H54 (cell line): ENCODE measurements at regions not wholly inside any gene's neighbourhood (a gene's known extent, or its start where the extent isn't known, plus 50 kb on each side); places are given as distances from the start of the nearest gene placed in this dataset.

Experiments
- DNase-seq: peaks from one replicate; pipeline ENCODE4 v3.0.0; 2011; ENCODE audit warnings: low spot score, mixed read lengths; ENCODE audit not compliant: insufficient read length
- FAIRE-seq: peaks from 3 replicates; lab custom pipeline; 2011; peaks lifted over from hg19 to GRCh38; lab: Jason Lieb, UNC
- POLR2A ChIP-seq: IDR thresholded peaks from 2 replicates; pipeline ENCODE4 v1.6.1; 2011; ENCODE audit warnings: low read depth, mild to moderate bottlenecking, low read length

DNA sequence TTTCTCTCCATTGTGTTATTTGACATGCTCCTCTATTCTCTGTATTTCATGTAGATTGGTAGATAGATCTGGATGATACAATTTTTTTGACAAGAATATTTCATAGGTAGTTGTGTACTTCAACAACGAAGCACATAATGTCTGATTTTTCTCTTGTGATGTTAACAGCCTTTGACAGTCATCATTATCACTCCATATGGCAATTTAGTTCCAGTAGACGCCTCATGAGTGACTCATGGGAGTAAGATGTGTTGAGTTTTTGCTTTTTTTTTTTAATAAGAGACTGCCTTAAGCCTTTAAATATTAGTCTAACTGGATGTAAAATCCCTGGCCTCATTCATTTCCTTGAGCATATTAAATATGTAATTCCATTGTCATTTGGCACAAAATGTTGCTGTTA lies 123.5 kb upstream of the ZNF32 start:
- TF ChIP-seq POLR2A = no peak
- DNase-seq (no peak), FAIRE-seq (no peak)

DNA sequence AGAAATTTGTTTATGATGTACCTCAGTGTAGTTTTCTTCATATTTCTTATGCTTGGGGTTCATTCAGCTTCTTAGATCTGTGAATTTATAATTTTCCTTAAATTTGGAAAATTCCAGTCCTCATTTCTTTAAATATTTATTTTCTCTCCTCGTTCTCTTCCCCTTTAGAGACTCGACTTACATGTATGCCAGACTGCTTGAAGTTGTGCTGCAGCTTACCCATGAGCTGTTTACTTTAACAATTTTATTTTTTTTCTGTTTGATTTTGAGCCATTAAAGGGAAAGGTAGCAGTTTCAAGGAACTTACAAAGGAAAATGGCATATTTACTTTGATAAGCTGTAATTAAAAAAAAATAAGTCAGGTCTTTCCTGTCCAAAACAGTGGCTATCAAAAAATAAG lies 123.0 kb upstream of the ZNF32 start:
- FAIRE-seq (no peak), DNase-seq (no peak)
- TF ChIP-seq POLR2A = no peak

DNA sequence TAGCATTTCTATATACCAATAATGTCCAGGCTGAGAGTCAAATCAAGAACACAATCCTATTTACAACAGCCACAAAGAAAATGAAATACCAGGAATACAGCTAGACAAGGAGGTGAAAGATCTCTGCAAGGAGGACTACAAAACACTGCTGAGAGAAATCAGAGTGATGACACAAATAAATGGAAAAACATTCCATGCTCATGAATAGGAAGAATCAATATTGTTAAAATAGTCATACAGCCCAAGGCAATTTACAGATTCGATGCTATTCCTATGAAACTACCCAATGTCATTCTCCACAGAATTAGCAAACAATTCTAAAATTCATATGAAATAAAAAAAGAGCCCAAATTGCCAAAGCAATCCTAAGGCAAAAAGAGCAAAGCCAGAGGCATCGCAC lies 116.8 kb upstream of the ZNF32 start:
- TF ChIP-seq POLR2A = no peak
- FAIRE-seq (no peak), DNase-seq (no peak)

DNA sequence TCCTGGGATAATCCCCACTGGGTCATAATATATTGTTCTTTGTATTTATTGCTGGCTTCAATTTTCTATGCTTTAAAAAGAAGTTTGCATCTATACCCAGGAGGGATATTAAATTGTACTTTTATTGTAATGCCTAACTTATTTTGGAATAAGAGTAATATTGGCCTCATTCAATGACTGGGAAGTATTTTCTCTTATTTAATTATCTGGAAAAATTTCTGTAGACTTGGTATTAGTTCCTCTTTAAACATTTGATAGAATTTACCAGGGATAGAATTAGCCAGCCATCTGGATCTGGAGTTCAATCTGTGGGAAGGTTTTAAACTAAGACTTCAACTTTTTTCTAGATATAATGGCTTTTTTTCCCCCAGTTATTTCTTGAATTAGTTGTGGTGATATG lies 115.2 kb upstream of the ZNF32 start:
- FAIRE-seq (no peak), DNase-seq (no peak)
- no peak for TF ChIP-seq POLR2A

DNA sequence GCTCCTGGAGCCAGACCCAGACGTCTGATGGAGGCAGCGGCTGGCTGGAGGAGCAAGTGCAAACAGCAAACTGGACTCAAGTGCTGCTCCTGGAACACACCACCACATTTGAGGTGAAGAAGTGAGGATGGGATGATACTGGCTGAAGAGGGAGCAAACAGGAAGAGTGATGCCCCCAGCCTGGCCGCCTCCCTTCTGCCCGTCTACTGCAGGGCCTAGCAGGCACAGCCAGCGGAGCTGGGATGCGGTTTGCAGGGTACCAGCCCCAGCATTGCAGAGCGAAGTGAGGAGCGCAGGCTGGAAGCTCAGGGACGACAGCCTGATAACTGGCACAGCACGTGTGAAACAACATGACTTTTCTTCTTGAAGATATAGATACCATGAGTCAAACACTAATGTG lies 111.8 kb upstream of the ZNF32 start:
- no peak for TF ChIP-seq POLR2A
- no peak for DNase-seq
- no peak for FAIRE-seq

DNA sequence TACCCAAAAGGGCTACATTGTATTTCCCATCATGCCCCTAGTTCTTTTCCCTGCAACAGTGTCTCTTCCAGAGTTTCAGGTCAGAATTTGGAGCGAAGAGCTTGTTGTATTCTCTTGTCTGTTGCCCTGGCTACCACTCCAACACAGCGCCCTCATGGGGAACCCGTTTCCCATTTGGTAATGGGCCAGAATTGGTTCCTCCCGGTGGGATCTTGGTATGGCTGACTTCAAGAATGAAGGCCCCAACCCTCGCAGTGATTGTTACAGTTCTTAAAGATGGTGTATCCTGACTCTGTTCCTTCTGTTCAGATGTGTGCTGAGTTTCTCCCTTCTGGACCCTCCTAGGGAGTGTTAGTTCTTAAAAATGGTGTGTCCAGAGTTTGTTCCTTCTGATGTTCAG lies 110.5 kb upstream of the ZNF32 start:
- FAIRE-seq (no peak), DNase-seq (no peak)
- no peak for TF ChIP-seq POLR2A

DNA sequence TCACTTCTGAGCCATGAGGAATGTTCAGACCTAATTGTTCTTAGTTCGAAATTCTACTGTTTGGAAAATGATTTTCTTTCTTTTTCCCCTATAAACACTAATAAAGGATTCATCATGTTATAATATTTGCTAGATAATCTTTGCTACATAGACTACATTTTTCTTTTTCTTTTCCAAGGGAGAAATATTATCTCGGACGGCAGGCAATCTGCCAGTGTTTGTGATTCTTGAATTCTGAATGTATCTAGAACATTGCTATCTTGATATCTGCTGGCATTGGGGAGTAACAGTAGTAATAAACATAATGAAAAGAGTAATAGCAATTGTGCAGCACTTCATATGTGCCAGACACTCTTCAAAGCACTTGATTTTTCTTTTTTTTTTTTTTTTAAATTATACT lies 107.7 kb upstream of the ZNF32 start:
- FAIRE-seq (no peak), DNase-seq (no peak)
- TF ChIP-seq POLR2A = no peak

DNA sequence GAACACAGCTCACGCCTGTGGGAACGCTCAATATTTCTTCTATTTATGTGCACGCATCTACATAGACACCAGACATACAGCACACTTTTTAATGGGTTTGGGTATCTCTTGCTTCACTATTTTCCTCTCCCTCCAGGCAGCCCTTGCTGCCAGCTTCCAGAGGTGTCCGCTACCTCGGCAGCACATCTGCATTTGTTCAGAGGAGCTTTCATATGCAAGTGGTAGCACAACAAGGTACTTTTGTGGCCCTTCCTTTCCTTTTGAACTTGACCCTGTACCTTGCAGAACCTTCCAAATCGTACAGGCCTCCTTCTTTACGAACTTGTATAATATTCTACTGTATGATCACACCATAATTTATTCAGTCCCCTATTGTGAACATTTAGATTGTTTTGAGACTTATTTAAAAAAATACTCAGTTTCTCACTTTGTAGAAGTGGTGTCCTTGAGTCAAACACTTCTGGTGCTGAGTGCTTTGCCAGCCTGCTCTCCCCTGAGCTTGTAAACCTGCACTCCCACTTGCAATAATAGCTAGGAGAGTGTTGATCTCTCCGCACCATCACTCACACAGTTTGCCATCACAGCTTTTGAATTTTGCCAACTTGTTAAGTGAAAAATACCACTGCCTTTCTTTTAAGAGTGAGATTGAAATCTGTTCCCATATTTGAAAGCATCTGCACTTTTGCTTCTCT lies 106.0 kb upstream of the ZNF32 start:
- DNase-seq (no peak), FAIRE-seq (no peak)
- no peak for TF ChIP-seq POLR2A

DNA sequence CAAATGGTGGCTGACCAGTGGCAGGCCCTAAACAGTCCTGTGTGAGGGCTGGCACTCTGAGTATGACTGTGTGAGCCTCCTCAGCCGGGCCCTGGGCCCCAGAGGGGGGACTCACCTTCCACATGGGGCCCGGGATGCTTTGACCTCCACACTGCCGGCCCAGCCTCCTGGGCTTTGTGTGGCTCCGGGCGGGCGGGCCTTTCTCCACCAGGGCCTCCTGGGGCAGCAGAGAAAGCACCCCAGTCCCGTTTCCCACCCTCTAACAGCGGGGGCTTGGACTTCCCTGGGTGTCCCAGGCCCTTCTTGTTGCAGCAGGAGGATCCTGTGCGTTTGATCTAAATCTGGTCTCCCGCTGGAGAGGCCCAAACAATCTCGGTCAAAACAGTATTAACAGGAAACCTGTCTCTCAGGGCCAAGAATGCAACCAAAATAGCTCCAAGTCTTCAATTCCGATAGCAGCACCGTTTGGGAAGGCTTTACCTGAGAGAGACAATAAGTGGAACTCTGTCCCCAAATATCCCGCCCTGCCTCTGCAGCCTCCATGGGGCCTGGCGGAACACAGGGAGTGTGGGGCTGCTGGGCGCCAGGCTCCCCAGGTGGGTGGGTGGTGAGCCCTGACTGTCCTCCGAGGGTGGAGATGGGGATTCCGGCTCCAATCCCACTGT lies 104.8 kb upstream of the ZNF32 start:
- FAIRE-seq = no peak
- no peak for DNase-seq
- no peak for TF ChIP-seq POLR2A

DNA sequence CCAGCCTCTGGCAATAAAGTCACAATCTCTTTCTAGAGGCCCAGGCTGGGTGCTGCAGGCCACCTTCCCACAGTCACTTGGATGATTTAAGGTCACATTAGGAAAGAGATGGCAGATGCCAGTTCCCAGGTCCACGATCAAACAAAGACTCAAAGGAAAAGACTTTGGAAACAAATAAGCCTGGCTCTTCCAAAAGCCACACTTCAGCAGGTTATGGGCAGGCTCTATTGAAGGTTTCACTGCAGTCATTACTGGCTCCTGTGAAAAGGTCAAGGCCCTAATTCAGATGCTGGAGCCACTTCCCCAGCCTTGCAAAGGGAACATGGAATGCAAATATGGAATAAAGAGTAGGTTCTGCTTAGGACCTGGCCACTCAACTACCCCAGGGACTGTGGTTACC lies 104.0 kb upstream of the ZNF32 start:
- FAIRE-seq (no peak), DNase-seq (no peak)
- no peak for TF ChIP-seq POLR2A

DNA sequence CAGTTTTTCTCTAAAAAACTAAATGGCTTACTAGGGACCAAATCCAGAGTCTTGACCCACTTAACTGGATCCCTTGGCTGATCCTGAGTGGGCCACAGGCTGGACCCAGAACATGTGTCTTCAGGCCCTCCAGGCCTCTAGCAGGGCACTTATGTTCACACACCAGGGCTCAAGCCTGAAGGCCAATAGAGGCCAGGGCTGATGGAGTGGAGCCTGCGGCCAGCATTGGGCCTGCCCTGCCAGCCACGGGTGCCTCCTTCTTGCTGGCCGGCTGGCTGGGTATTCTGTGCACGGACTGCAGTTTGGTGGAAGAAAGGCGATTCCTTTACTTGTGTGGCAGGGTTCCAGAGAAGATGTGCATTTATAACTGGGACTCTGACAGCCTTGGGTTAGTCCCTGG lies 103.0 kb upstream of the ZNF32 start:
- FAIRE-seq = no peak
- no peak for TF ChIP-seq POLR2A
- DNase-seq = no peak

DNA sequence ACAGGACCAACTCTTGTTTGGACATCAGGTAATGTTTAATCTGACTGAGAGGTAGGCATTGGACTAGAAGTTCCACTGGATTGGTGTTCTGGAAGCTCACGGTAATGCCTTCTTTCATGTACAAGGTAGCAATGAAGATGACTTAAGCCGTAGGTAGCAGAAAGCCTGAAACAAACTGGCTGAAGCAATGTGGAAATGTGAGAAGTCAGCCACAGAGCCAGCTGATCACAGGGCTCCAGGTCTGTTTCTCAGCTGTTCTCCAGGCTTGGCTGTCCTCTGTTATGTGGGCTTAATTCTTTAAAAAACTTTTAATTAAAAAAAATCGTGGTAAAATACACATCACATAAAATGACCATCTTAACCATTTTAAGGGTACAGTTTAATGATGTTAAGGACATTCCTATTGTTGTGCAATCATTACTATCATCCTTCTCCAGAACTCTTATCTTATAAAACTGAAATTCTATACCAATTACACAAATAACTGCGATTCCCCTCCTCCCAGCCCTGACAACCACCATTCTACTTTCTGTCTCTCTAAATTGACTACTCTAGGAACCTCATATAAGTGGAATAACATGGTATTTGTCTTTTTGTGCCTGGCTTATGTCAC lies 101.4 kb upstream of the ZNF32 start:
- TF ChIP-seq POLR2A = no peak
- FAIRE-seq (no peak), DNase-seq (no peak)

DNA sequence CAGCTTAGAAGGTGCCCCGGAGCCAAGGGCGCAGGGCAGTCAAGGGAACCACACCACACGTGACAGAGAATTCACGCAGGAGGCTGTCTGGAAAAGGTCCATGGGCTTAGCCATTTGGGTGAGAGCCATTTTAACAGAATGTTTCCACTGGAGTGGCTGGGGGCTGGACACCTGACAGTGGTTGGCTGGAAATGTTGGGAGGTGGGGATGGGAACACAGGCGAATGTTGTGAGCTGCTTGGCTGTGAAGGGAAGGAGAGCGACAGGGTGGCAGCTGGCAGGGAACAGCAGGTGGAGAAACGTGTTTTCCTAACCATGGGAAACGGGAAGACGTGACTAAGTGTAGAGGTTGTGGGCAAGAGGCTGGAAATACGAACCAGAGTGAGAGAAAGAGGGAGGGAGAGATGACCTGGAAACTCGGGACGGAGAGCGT lies 100.5 kb upstream of the ZNF32 start:
- no peak for FAIRE-seq
- TF ChIP-seq POLR2A = no peak
- no peak for DNase-seq

DNA sequence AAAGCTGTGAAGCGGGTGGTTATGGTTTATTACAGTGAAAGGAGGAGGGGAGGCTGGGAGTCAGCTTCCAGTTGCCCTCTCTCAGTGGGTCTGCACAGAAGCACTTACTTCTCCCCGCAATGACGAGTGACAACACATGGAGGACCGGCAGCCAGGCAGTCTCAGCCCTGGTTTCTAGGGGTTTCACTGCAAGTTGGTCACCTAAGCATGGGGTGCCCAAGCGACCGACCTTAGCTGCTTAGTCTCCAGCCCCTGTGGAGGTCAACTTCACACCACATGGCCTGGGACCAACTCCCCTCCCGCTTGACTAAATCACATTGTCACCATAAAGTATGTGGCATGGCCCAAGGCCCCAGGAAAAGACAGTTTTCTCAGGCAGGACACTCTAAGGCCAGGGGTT lies 99.9 kb upstream of the ZNF32 start:
- FAIRE-seq = no peak

DNA sequence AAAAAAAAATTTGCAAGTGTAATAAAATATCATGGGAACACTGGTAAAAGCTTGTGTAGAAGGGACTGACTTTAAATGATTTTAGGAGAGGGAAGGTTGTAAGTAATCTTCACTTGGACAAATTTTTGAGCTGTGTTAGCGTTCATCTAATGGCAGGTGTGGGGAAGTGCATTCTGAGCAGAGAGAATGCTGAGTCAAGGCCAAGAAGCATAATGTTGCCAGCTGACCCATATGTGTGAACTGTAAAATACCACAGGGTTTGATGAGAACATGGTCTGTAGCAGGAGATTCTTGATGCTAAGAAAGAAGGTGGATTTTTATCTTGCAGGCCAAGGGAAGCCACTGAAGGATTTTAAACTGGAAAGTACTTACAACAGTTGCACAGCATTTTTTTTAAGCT lies 98.2 kb upstream of the ZNF32 start:
- TF ChIP-seq POLR2A = no peak
- DNase-seq (no peak), FAIRE-seq (no peak)

More for the DNA sequence above, 99.9 kb upstream of the ZNF32 start:
- TF ChIP-seq POLR2A = no peak
- no peak for DNase-seq
